GM23338 (cell line): ENCODE measurements at regions not wholly inside any gene's neighbourhood (a gene's known extent, or its start where the extent isn't known, plus 50 kb on each side); places are given as distances from the start of the nearest gene placed in this dataset.

Experiments used
- ATAC-seq: fragments of 200-7000 bp; cut with Tn5 transposase; 3 replicates; pipeline ENCODE4 v1.9.1; 2020
- DNase-seq: peaks from one replicate; pipeline ENCODE4 v3.0.0-alpha.2; 2015; ENCODE audit warnings: low spot score
- H2AFZ ChIP-seq: fragments of 200-600 bp; sonication (generic); 2 replicates; pipeline ENCODE4 v1.8.0; 2016; ENCODE audit warnings: antibody characterized with exemption, mild to moderate bottlenecking, moderate library complexity
- H3F3A ChIP-seq: fragments of 200-600 bp; sonication (generic); replicated peaks from 2 replicates; pipeline ENCODE4 v1.8.0; 2017; ENCODE audit warnings: antibody characterized with exemption, mixed run types, low read depth
- H3K27ac ChIP-seq: fragments of 200-600 bp; sonication (generic); 2 replicates; pipeline ENCODE4 v1.6.1; 2016; ENCODE audit warnings: low read depth
- H3K27me3 ChIP-seq: fragments of 200-600 bp; sonication (generic); 2 replicates; pipeline ENCODE4 v1.8.0; 2016; ENCODE audit warnings: mild to moderate bottlenecking, mixed run types, moderate library complexity; ENCODE audit not compliant: insufficient read depth
- H3K36me3 ChIP-seq: fragments of 200-600 bp; sonication (generic); 2 replicates; pipeline ENCODE4 v1.8.0; 2016; ENCODE audit warnings: mild to moderate bottlenecking; ENCODE audit not compliant: insufficient read depth
- H3K4me1 ChIP-seq: fragments of 200-600 bp; sonication (generic); 2 replicates; pipeline ENCODE4 v1.8.0; 2016; ENCODE audit warnings: mild to moderate bottlenecking, moderate library complexity; ENCODE audit not compliant: insufficient read depth
- H3K4me2 ChIP-seq: fragments of 200-600 bp; sonication (generic); 2 replicates; pipeline ENCODE4 v1.7.1; 2017; ENCODE audit warnings: mixed run types
- H3K4me3 ChIP-seq: fragments of 200-600 bp; sonication (generic); 2 replicates; pipeline ENCODE4 v1.6.1; 2016; ENCODE audit warnings: mixed run types
- H3K79me2 ChIP-seq: fragments of 200-600 bp; sonication (generic); replicated peaks from 2 replicates; pipeline ENCODE4 v1.8.0; 2017; ENCODE audit warnings: mild to moderate bottlenecking; ENCODE audit not compliant: insufficient read depth
- H3K9me2 ChIP-seq: fragments of 200-600 bp; sonication (generic); 2 replicates; pipeline ENCODE4 v1.8.0; 2017; ENCODE audit not compliant: insufficient read depth
- H4K20me1 ChIP-seq: fragments of 200-600 bp; sonication (generic); replicated peaks from 2 replicates; pipeline ENCODE4 v1.8.0; 2017; ENCODE audit warnings: mild to moderate bottlenecking; ENCODE audit not compliant: insufficient read depth
- H3K27ac Mint-ChIP-seq: 2 replicates; pipeline ENCODE4 v1.8.0; 2020; ENCODE audit warnings: inconsistent platforms, mild to moderate bottlenecking, moderate library complexity, mixed read lengths
- H3K27me3 Mint-ChIP-seq: 3 replicates; pipeline ENCODE4 v1.8.0; 2022; ENCODE audit warnings: low read depth, mild to moderate bottlenecking, moderate library complexity, mixed read lengths, inconsistent platforms; ENCODE audit not compliant: insufficient read depth, poor library complexity
- H3K36me3 Mint-ChIP-seq: 3 replicates; pipeline ENCODE4 v1.8.0; 2021; ENCODE audit warnings: low read depth, mild to moderate bottlenecking, inconsistent platforms, moderate library complexity, mixed read lengths
- H3K4me1 Mint-ChIP-seq: 3 replicates; pipeline ENCODE4 v1.8.0; 2020; ENCODE audit warnings: mild to moderate bottlenecking, inconsistent platforms, mixed read lengths
- H3K4me3 Mint-ChIP-seq: 3 replicates; pipeline ENCODE4 v1.8.0; 2021; ENCODE audit warnings: moderate library complexity, mild to moderate bottlenecking, inconsistent platforms, mixed read lengths
- H3K9me3 Mint-ChIP-seq: 3 replicates; pipeline ENCODE4 v1.8.0; 2020; ENCODE audit warnings: moderate library complexity, mild to moderate bottlenecking, inconsistent platforms, mixed read lengths
- CREB1 ChIP-seq: fragments of 250-450 bp; sonication (Bioruptor Pico); IDR thresholded peaks from 2 replicates; pipeline ENCODE4 v1.5.0; 2020; ENCODE audit warnings: low read depth, mild to moderate bottlenecking, moderate library complexity
- EZH2 ChIP-seq: fragments of 200-600 bp; sonication (generic); IDR thresholded peaks from one replicate; pipeline ENCODE4 v1.8.0; 2017; ENCODE audit warnings: antibody characterized with exemption, mild to moderate bottlenecking, low read depth; ENCODE audit not compliant: unreplicated experiment
- EZH2phosphoT487 ChIP-seq: fragments of 200-600 bp; sonication (generic); IDR thresholded peaks from one replicate; pipeline ENCODE4 v1.8.1; 2018; ENCODE audit warnings: antibody characterized with exemption; ENCODE audit not compliant: unreplicated experiment
- JUNB ChIP-seq: IDR thresholded peaks from one replicate; pipeline ENCODE4 v1.6.1; 2016; ENCODE audit warnings: antibody characterized with exemption; ENCODE audit not compliant: unreplicated experiment
- NANOG ChIP-seq: IDR thresholded peaks from 2 replicates; pipeline ENCODE4 v1.6.1; 2016; ENCODE audit warnings: antibody characterized with exemption, borderline replicate concordance
- POLR2AphosphoS5 ChIP-seq: IDR thresholded peaks from 2 replicates; pipeline ENCODE4 v1.6.1; 2016; ENCODE audit warnings: antibody characterized with exemption, low read depth
- REST ChIP-seq: IDR thresholded peaks from one replicate; pipeline ENCODE4 v1.6.1; 2018; ENCODE audit warnings: antibody characterized with exemption; ENCODE audit not compliant: unreplicated experiment
- STAT1 ChIP-seq: IDR thresholded peaks from one replicate; pipeline ENCODE4 v1.6.1; 2016; ENCODE audit warnings: antibody characterized with exemption; ENCODE audit not compliant: unreplicated experiment
- ZNF114 ChIP-seq: fragments of 250-450 bp; sonication (Bioruptor Pico); IDR thresholded peaks from 2 replicates; pipeline ENCODE4 v1.5.0; 2020; ENCODE audit warnings: mild to moderate bottlenecking, moderate library complexity
- ZNF331 ChIP-seq: fragments of 250-450 bp; sonication (Bioruptor Pico); IDR thresholded peaks from 2 replicates; pipeline ENCODE4 v1.5.0; 2020; ENCODE audit warnings: low read depth, mild to moderate bottlenecking, moderate library complexity
- ZNF462 ChIP-seq: fragments of 250-450 bp; sonication (Bioruptor Pico); IDR thresholded peaks from 2 replicates; pipeline ENCODE4 v1.5.0; 2020; ENCODE audit warnings: mild to moderate bottlenecking, moderate library complexity
- TF ChIP-seq, protein P1 (sequence below): IDR thresholded peaks from 2 replicates; pipeline ENCODE4 v1.6.1; 2016; ENCODE audit warnings: antibody characterized with exemption

GRCh38 chr13:76643596-76643995 lies 242.6 kb downstream of the KCTD12 start (continued):
- TF ChIP-seq, protein P1, sequence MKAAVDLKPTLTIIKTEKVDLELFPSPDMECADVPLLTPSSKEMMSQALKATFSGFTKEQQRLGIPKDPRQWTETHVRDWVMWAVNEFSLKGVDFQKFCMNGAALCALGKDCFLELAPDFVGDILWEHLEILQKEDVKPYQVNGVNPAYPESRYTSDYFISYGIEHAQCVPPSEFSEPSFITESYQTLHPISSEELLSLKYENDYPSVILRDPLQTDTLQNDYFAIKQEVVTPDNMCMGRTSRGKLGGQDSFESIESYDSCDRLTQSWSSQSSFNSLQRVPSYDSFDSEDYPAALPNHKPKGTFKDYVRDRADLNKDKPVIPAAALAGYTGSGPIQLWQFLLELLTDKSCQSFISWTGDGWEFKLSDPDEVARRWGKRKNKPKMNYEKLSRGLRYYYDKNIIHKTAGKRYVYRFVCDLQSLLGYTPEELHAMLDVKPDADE: no peak
- no peak for TF ChIP-seq ZNF114 (CRISPR knock-in tag)
- TF ChIP-seq STAT1: no peak
- no peak for TF ChIP-seq JUNB
- no peak for TF ChIP-seq ZNF331 (CRISPR knock-in tag)
- no peak for TF ChIP-seq POLR2AphosphoS5
- TF ChIP-seq EZH2: no peak
- TF ChIP-seq REST: no peak
- TF ChIP-seq CREB1 (CRISPR knock-in tag): no peak
- TF ChIP-seq NANOG: no peak

DNA sequence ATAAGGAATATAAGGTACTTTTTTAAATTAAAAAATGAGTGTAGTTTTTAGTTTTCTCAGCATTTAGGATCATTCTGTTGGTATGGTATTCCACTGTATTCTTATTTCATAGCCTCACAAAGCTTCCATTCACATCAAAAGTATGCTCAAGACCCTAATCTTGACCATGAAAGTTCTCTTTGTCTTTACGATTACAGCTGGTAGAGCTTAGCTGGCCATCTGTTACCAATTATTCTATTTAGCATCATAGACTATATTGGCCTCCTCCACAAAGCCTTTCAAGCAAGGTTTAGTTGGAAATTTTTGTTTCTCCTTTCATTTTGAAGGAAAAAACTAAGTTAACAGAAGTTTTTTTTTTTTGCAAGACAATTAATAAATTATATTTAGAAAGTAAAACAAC lies 245.1 kb downstream of the KCTD12 start:
- H3K79me2 ChIP-seq: no peaks in the 10 kb centered on the region
- H2AFZ ChIP-seq: no peak overlapping the region
- H3F3A ChIP-seq: no peaks in the 10 kb centered on the region
- H3K4me3 Mint-ChIP-seq: no peak overlapping the region
- peaks cover 13% of the 10 kb centered on the region; the same call in 2 of the 3 replicates for H3K4me1 Mint-ChIP-seq
- H3K27ac ChIP-seq: no peak overlapping the region
- no peak for DNase-seq
- no peak overlapping the region for H3K4me3 ChIP-seq
- no peaks in the 10 kb centered on the region for H3K9me3 Mint-ChIP-seq
- no peaks in the 10 kb centered on the region for H3K36me3 ChIP-seq
- H4K20me1 ChIP-seq: no peaks in the 10 kb centered on the region
- no peaks in the 10 kb centered on the region for H3K27me3 Mint-ChIP-seq
- no peak overlapping the region for H3K4me2 ChIP-seq
- no peaks in the 10 kb centered on the region for H3K36me3 Mint-ChIP-seq
- H3K9me2 ChIP-seq: no peaks in the 10 kb centered on the region; the same call in 1 of the 2 replicates
- TF ChIP-seq EZH2phosphoT487: no peak
- no peak for TF ChIP-seq EZH2
- TF ChIP-seq ZNF462 (CRISPR knock-in tag): no peak
- no peaks in the 10 kb centered on the region for H3K27me3 ChIP-seq
- H3K4me1 ChIP-seq: no peaks in the 10 kb centered on the region; the same call in 1 of the 2 replicates
- H3K27ac Mint-ChIP-seq: no peak overlapping the region
- no peak for ATAC-seq
